Thoracic aorta (tissue), 2 donors: ENCODE measurements at regions not wholly inside any gene's neighbourhood (a gene's known extent, or its start where the extent isn't known, plus 50 kb on each side); places are given as distances from the start of the nearest gene placed in this dataset.

Experiments used
- ATAC-seq: fragments of 150-250 bp; one replicate; pipeline ENCODE4 v1.8.0; 2017; ENCODE audit warnings: low read depth; ENCODE audit not compliant: insufficient number of reproducible peaks, low FRiP score
- DNase-seq: peaks from one replicate; pipeline ENCODE4 v3.0.0-alpha.2; 2020; ENCODE audit warnings: low spot score
- H3K27ac ChIP-seq, 2 donors: fragments of 200-600 bp; sonication (generic); 1 replicate in 1 of 2; 2 replicates in 1 of 2; pipeline ENCODE4 v1.5.1; 2016; ENCODE audit warnings: mild to moderate bottlenecking in 2 of 2, moderate library complexity in 2 of 2
- H3K27me3 ChIP-seq: fragments of 200-600 bp; sonication (generic); replicated peaks from 2 replicates; pipeline ENCODE4 v1.6.0; 2016; ENCODE audit warnings: mild to moderate bottlenecking; ENCODE audit not compliant: insufficient read depth
- H3K36me3 ChIP-seq: fragments of 200-600 bp; sonication (generic); one replicate; pipeline ENCODE4 v1.5.1; 2016
- H3K4me1 ChIP-seq, 2 donors: fragments of 200-600 bp; sonication (generic); 1 replicate in 1 of 2; 2 replicates in 1 of 2; pipeline versions ENCODE4 v1.5.1 to v1.6.0; 2016; ENCODE audit warnings: low read depth in 2 of 2, mild to moderate bottlenecking in 1 of 2; ENCODE audit not compliant: control insufficient read depth in 1 of 2
- H3K4me3 ChIP-seq: fragments of 200-600 bp; sonication (generic); 2 replicates; pipeline ENCODE4 v1.5.1; 2016; ENCODE audit warnings: mild to moderate bottlenecking
- H3K9me3 ChIP-seq: fragments of 200-600 bp; sonication (generic); 2 replicates; pipeline ENCODE4 v1.5.1; 2016
- TF ChIP-seq, protein P1 (sequence below): fragments of 200-600 bp; sonication (generic); IDR thresholded peaks from one replicate; pipeline ENCODE4 v1.5.1; 2019; ENCODE audit warnings: antibody characterized with exemption

DNA sequence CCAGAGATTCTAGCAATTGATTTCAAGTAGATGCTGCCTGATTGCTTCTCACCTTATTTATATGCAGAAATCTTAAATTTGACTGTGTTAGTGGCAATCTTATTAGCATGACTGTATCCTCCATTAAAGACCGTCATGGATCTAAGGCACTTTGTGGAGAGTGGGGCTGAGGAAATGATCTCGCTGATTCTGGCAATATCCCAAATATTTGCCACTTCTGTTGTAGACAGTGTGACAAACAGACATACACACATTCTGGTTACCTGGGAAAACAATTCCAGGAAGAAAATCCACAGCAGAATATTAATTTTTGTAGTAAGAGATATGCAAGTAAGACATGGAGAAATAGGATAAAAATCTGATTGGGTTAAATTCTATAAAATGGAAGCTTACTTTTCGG is 269.0 kb upstream of the G2E3 start:
- Histone ChIP-seq H3K4me3 (no peak overlapping the region), H3K4me1 (no peaks in the 10 kb centered on the region), H3K27ac (no peak overlapping the region), H3K27me3 (no peaks in the 10 kb centered on the region), H3K36me3 (no peaks in the 10 kb centered on the region), H3K9me3 (no peaks in the 10 kb centered on the region)
- ATAC-seq (no peak), DNase-seq (no peak)
- TF ChIP-seq, protein P1, sequence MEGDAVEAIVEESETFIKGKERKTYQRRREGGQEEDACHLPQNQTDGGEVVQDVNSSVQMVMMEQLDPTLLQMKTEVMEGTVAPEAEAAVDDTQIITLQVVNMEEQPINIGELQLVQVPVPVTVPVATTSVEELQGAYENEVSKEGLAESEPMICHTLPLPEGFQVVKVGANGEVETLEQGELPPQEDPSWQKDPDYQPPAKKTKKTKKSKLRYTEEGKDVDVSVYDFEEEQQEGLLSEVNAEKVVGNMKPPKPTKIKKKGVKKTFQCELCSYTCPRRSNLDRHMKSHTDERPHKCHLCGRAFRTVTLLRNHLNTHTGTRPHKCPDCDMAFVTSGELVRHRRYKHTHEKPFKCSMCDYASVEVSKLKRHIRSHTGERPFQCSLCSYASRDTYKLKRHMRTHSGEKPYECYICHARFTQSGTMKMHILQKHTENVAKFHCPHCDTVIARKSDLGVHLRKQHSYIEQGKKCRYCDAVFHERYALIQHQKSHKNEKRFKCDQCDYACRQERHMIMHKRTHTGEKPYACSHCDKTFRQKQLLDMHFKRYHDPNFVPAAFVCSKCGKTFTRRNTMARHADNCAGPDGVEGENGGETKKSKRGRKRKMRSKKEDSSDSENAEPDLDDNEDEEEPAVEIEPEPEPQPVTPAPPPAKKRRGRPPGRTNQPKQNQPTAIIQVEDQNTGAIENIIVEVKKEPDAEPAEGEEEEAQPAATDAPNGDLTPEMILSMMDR: no peak

DNA sequence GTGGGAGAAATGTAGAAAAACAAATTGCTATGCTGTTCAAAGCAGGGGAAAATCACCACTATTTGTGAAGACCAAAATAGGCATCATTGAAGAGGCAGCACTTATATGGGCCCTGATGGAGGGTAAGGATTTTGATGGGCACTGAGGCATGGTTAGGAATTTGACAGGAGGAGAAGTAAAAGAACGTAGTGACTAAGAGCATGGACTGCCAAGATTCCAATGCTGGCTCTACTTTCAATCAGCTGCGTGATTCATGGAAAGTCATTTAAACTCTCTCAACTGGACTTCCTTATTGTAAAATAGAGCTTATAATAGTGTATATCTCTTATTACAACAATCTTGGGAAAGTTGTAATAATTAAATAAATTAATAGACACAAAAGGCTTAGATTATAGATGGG is 267.7 kb upstream of the G2E3 start:
- Histone ChIP-seq H3K9me3 (no peaks in the 10 kb centered on the region), H3K27me3 (no peaks in the 10 kb centered on the region), H3K4me3 (no peak overlapping the region), H3K27ac (no peak overlapping the region), H3K36me3 (no peaks in the 10 kb centered on the region), H3K4me1 (no peaks in the 10 kb centered on the region)
- TF ChIP-seq, protein P1: no peak
- DNase-seq (no peak), ATAC-seq (peak; percentile 78)

DNA sequence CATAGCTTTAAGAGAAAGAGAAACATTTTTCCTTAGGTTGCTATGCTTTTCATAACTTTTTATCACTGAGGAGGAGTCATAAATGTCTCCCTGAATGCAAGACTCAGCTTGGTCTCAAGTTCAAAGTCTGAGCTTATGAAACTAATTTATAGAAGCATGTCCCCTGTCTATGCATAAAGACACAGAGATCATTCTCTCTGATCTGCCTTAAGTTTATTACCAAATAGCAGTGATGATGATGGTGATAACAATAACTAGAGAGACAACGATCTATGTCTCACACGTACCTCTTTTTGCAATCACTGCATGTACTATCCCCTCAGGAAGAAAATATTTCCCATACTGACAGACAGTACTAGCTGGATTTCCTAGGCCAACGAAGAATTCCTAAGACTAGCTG is 266.4 kb upstream of the G2E3 start:
- H3K4me1 ChIP-seq: no peaks in the 10 kb centered on the region
- H3K27ac ChIP-seq: no peak overlapping the region
- no peaks in the 10 kb centered on the region for H3K36me3 ChIP-seq
- H3K27me3 ChIP-seq: no peaks in the 10 kb centered on the region
- TF ChIP-seq, protein P1: no peak
- no peak for DNase-seq
- H3K4me3 ChIP-seq: no peak overlapping the region
- no peak for ATAC-seq
- no peaks in the 10 kb centered on the region for H3K9me3 ChIP-seq

DNA sequence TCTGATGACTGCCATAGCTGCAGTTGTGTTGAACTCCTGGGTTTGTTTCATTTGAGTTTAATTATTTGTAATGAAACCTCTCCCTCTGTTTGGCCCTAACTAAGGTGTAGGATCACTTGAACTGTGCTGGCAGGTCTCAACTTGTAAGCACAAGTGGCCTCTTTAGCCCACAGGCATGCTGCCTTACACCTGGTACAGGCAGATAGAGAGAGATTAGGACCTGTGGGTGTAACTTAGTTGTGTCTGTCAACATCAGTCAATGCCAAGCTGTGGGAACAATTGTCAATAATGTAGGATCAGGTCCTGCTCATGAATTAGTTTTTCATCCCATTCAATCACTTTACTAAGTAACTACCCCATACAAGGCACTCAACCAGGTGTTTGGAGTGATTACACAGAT is 263.0 kb upstream of the G2E3 start:
- Histone ChIP-seq H3K9me3 (no peaks in the 10 kb centered on the region), H3K27ac (no peak overlapping the region), H3K4me1 (no peaks in the 10 kb centered on the region), H3K27me3 (no peaks in the 10 kb centered on the region), H3K36me3 (no peaks in the 10 kb centered on the region), H3K4me3 (no peak overlapping the region)
- DNase-seq (no peak), ATAC-seq (no peak)
- TF ChIP-seq, protein P1: no peak

DNA sequence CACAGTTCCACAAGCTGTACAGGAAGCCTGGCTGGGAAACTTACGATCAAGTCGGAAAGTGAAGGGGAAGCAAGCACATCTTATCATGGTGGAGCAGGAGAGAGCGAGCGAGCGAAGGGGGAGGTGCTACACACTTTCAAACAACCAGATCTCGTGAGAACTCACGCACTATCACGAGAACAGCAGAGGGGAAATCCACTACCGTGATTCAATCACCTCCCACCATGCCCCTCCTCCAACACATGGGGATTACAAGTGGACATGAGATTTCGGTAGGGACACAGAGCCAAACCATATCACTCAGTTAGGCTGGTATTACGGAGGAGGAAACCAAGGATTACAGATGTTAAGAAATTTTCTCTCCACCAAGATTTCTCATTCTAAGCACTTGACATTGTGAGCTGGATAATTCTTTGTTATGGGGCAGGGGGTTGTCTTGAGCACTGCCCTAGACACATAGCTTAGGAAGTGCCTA is 262.0 kb upstream of the G2E3 start:
- ATAC-seq: no peak
- Histone ChIP-seq H3K4me1 (no peaks in the 10 kb centered on the region), H3K9me3 (no peaks in the 10 kb centered on the region), H3K4me3 (no peak overlapping the region), H3K27me3 (no peaks in the 10 kb centered on the region), H3K27ac (no peak overlapping the region), H3K36me3 (no peaks in the 10 kb centered on the region)
- no peak for DNase-seq
- TF ChIP-seq, protein P1: no peak
